ENCODE measurements at regions not wholly inside any gene's neighbourhood (a gene's known extent, or its start where the extent isn't known, plus 50 kb on each side); places are given as distances from the start of the nearest gene placed in this dataset.
"Not testable (repeated sequence)": the region's sequence is repeated elsewhere in the genome, so short reads cannot be mapped to it uniquely, and the experiment has no call there.

DNA sequence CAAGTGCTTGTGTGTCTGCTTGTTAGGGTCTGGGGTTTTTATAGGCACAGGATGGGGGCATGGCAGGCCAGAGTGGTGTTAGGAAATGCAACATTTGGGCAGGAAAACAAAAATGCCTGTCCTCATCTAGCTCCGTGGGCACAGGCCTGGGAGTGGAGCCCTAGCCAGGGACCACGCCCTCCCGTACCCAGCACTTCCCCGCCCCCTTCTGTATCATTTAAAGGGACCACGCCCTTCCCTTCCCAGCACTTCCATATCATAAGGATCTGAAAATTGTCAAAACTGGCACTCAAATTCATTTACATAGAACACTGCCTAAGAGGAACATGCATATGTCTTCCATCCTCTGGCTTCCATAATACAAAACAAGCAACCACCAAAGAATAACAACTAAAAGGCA is 185.8 kb downstream of the B3GLCT start:
- Histone ChIP-seq H3K4me1 (no peaks in the 10 kb centered on the region), H3K9me3 (no peaks in the 10 kb centered on the region), H3K36me3 (no peaks in the 10 kb centered on the region), H3K27me3 (no peaks in the 10 kb centered on the region), H3K27ac (no peak overlapping the region), H3K4me3 (no peak overlapping the region)
- DNase-seq, result no peak
- no peak for ATAC-seq
- intact Hi-C loops (cut with DNase I; ENCODE audit: low total_unique reads) (no loop called here), in situ Hi-C loops (cut with MboI; ENCODE audit: low sequenced_read_pairs in 4 of 4) (no loop called here)
- TF ChIP-seq CTCF (IDR thresholded peaks at IDR 0.05 in 4 of 5, conservative IDR thresholded peaks at IDR 0.05 in 1 of 5), result no peak
- no peak for TF ChIP-seq POLR2A (IDR thresholded peaks at IDR 0.05)

DNA sequence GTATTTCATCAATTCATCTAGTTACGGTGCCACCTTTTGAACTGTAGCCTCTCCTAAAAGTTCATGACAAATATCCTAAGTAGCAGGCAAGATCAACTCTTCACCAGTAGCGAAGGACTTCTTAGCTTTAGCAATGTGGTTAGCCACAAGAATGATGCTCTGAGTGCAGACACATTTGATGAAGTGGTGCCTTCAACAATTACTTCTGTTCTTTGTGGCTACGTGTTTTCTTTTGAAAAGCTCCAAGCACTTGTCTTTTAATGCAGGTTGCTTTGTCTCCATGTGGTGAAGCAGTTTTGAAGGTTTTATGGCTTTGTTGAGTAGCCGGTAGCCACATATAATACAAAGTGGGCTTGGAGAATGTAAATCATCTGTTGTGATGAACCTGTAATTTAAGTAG is 194.7 kb downstream of the B3GLCT start:
- TF ChIP-seq CTCF (IDR thresholded peaks at IDR 0.05 in 4 of 5, conservative IDR thresholded peaks at IDR 0.05 in 1 of 5) (no peak), POLR2A (IDR thresholded peaks at IDR 0.05) (no peak)
- no peaks in the 10 kb centered on the region for H3K36me3 ChIP-seq
- H3K4me1 ChIP-seq, result no peaks in the 10 kb centered on the region
- H3K9me3 ChIP-seq, result peaks cover 0 to 5% (median 0%) of the 10 kb centered on the region in 3 donors
- DNase-seq (no peak), ATAC-seq (no peak)
- intact Hi-C loops (cut with DNase I; ENCODE audit: low total_unique reads), result no loop called here
- in situ Hi-C loops (cut with MboI; ENCODE audit: low sequenced_read_pairs in 4 of 4), result no loop called here
- no peaks in the 10 kb centered on the region for H3K27me3 ChIP-seq
- no peak overlapping the region for H3K4me3 ChIP-seq
- no peak overlapping the region for H3K27ac ChIP-seq

DNA sequence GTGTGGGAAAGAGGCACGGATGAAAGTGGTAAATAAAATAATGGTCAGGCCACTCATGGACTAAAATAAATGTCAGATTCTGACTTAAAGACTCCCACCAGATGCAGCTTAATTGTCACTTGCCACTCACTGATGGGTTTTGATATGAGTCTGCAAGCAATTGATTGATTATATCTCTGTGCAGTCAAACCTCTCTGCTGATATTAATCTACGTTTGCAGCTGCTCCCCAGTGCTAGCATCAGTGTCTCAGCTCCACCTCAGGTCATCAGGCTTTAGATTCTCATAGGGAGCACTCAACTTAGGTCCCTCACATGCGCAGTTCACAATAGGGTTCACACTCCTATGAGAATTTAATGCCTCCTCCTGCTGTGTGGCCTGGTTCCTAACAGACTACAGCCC is 195.3 kb downstream of the B3GLCT start:
- intact Hi-C loops (cut with DNase I; ENCODE audit: low total_unique reads), result no loop called here
- Histone ChIP-seq H3K36me3 (no peaks in the 10 kb centered on the region), H3K27me3 (no peaks in the 10 kb centered on the region), H3K4me1 (no peaks in the 10 kb centered on the region), H3K4me3 (no peak overlapping the region), H3K27ac (no peak overlapping the region), H3K9me3 (peaks cover 0 to 5% (median 0%) of the 10 kb centered on the region in 3 donors)
- in situ Hi-C loops (cut with MboI; ENCODE audit: low sequenced_read_pairs in 4 of 4), result no loop called here
- DNase-seq, result no peak
- no peak for ATAC-seq
- TF ChIP-seq POLR2A (IDR thresholded peaks at IDR 0.05) (no peak), CTCF (IDR thresholded peaks at IDR 0.05 in 4 of 5, conservative IDR thresholded peaks at IDR 0.05 in 1 of 5) (no peak)

DNA sequence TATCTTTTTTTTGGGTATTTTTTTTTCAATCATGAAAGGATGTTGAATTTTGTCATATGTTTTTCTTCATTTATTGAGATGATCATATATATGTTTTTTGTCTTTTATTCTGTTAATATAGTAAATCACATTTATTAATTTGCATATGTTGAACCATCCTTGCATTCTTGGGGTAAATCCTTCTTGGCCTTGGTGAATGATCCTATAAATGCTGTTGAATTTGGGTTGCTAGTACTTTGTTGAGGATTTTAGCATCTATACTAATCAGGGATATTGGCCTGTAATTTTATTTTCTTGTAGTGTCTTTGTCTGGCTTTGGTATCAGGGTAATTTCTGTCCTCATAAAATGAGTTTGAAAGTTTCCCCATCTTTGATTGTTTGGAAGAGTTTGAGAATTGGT is 199.9 kb downstream of the B3GLCT start:
- H3K36me3 ChIP-seq, result no peaks in the 10 kb centered on the region
- ATAC-seq (no peak), DNase-seq (no peak)
- no peak overlapping the region for H3K27ac ChIP-seq
- H3K27me3 ChIP-seq, result no peaks in the 10 kb centered on the region
- TF ChIP-seq CTCF (IDR thresholded peaks at IDR 0.05 in 4 of 5, conservative IDR thresholded peaks at IDR 0.05 in 1 of 5), result no peak
- no peak for TF ChIP-seq POLR2A (IDR thresholded peaks at IDR 0.05)
- in situ Hi-C loops (cut with MboI; ENCODE audit: low sequenced_read_pairs in 4 of 4), result no loop called here
- no peak overlapping the region for H3K4me3 ChIP-seq
- H3K9me3 ChIP-seq, result peaks cover 0 to 5% (median 0%) of the 10 kb centered on the region in 3 donors
- intact Hi-C loops (cut with DNase I; ENCODE audit: low total_unique reads), result no loop called here
- no peaks in the 10 kb centered on the region for H3K4me1 ChIP-seq

GRCh38 chr13:31403711-31404110 is 203.9 kb downstream of the B3GLCT start:
- DNase-seq; H3K4me1 ChIP-seq; H3K9me3 ChIP-seq; H3K27ac ChIP-seq; ATAC-seq; H3K27me3 ChIP-seq; in situ Hi-C loops (cut with MboI; ENCODE audit: low sequenced_read_pairs in 4 of 4); intact Hi-C loops (cut with DNase I; ENCODE audit: low total_unique reads); H3K36me3 ChIP-seq; H3K4me3 ChIP-seq: not testable (repeated sequence)
